ENCODE measurements at regions not wholly inside any gene's neighbourhood (a gene's known extent, or its start where the extent isn't known, plus 50 kb on each side); places are given as distances from the start of the nearest gene placed in this dataset.

DNA sequence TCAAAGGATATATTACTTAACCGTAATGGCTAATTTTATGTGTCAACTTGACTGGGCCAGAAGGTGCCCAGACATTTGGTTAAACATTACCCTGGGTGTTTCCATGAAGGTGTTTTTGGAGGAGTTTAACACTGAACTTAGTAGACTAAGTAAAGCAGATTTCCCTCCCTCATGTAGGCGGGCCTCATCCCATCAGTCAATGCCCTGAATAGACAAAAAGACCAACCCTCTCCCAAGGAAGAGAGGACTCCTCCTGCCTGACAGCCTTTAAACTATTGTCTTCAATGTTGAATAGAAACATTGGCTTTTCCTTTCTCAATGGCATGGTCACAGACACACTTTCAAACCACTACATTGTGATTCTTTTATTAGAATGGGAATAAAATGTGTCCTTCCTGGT is 121.9 kb downstream of the SETD4 start:
- TF ChIP-seq POLR2A (IDR thresholded peaks at IDR 0.05; ENCODE audit: low read depth, low read length), result no peak
- TF ChIP-seq, protein P1, sequence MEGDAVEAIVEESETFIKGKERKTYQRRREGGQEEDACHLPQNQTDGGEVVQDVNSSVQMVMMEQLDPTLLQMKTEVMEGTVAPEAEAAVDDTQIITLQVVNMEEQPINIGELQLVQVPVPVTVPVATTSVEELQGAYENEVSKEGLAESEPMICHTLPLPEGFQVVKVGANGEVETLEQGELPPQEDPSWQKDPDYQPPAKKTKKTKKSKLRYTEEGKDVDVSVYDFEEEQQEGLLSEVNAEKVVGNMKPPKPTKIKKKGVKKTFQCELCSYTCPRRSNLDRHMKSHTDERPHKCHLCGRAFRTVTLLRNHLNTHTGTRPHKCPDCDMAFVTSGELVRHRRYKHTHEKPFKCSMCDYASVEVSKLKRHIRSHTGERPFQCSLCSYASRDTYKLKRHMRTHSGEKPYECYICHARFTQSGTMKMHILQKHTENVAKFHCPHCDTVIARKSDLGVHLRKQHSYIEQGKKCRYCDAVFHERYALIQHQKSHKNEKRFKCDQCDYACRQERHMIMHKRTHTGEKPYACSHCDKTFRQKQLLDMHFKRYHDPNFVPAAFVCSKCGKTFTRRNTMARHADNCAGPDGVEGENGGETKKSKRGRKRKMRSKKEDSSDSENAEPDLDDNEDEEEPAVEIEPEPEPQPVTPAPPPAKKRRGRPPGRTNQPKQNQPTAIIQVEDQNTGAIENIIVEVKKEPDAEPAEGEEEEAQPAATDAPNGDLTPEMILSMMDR (IDR thresholded peaks at IDR 0.05; ENCODE audit: extremely low read depth in 1 of 2, insufficient read depth in 1 of 2, low read depth in 1 of 2, low read length in 2 of 2), result no peak
- TF ChIP-seq JUN (IDR thresholded peaks at IDR 0.05; ENCODE audit: borderline replicate concordance, insufficient read depth, insufficient read length, low read depth), result no peak
- no peak for TF ChIP-seq POLR2AphosphoS5 (IDR thresholded peaks at IDR 0.05; ENCODE audit: insufficient read depth, low read depth, low read length)
- no peak for TF ChIP-seq EZH2 (IDR thresholded peaks at IDR 0.05; ENCODE audit: borderline replicate concordance, low read depth, low read length, severe bottlenecking)
- TF ChIP-seq FOS (IDR thresholded peaks at IDR 0.05; ENCODE audit: borderline replicate concordance, insufficient read depth, low read length), result no peak
- TF ChIP-seq MYC (IDR thresholded peaks at IDR 0.05; ENCODE audit: low read depth, low read length), result no peak
- TF ChIP-seq, protein P2, sequence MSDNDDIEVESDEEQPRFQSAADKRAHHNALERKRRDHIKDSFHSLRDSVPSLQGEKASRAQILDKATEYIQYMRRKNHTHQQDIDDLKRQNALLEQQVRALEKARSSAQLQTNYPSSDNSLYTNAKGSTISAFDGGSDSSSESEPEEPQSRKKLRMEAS (IDR thresholded peaks at IDR 0.05; ENCODE audit: insufficient read depth, insufficient read length), result no peak

All from endothelial cell of umbilical vein (primary cell).